UCSD-AML1 (cell line): ENCODE measurements at regions not wholly inside any gene's neighbourhood (a gene's known extent, or its start where the extent isn't known, plus 50 kb on each side); places are given as distances from the start of the nearest gene placed in this dataset.

Experiments
- DNase-seq: peaks from one replicate; lab custom pipeline; 2025; ENCODE audit not compliant: unreplicated experiment; lab: John Stamatoyannopoulos, UW

GRCh38 chr5:168155585-168155984 is 135.9 kb upstream of the WWC1 start:
- no peak for DNase-seq

DNA sequence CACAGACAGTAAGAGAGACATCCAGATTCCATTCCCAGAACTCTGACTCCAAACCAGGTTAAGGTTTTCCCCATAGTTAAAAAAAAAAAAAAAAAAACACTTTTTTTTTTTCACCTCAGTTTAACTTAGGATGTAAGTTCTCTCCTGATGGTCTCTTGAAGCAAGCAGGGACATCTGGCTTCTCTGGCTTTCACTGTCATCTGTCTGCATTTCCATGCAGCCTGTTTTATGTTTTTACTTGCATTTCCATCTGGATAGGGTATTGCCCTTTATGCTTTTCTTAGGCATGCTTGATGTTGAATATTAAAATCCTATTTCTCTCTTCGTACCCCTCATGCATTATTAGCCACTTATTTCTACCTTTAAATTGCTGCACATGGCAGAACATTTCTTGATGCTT is 135.3 kb upstream of the WWC1 start:
- no peak for DNase-seq

DNA sequence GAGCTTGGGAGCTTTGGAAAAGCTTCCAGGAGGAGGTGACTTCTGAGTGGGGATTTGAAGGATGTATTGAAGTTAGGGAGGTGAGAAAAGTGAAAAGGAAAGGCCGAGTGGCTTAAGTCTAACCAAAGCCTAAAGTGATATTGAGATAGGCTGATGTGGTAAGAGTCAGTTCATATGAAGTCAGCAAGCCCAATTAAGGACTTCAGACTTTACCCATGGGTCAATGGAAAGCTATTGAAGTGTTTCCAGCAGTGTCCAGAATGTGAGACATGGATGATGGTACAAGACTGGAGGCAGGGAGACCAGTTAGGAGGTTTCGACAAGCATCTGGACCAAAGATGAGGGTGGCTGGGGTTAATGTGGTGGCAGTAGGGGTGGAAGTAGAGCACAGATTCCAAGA is 134.3 kb upstream of the WWC1 start:
- DNase-seq: no peak

- DNase-seq: no peak
Observed at GRCh38 chr5:168159425-168159824, 132.0 kb upstream of the WWC1 start.

- no peak for DNase-seq
Observed at GRCh38 chr5:168162464-168162863, 129.0 kb upstream of the WWC1 start.

GRCh38 chr5:168163966-168164365 is 127.5 kb upstream of the WWC1 start:
- DNase-seq: no peak

DNA sequence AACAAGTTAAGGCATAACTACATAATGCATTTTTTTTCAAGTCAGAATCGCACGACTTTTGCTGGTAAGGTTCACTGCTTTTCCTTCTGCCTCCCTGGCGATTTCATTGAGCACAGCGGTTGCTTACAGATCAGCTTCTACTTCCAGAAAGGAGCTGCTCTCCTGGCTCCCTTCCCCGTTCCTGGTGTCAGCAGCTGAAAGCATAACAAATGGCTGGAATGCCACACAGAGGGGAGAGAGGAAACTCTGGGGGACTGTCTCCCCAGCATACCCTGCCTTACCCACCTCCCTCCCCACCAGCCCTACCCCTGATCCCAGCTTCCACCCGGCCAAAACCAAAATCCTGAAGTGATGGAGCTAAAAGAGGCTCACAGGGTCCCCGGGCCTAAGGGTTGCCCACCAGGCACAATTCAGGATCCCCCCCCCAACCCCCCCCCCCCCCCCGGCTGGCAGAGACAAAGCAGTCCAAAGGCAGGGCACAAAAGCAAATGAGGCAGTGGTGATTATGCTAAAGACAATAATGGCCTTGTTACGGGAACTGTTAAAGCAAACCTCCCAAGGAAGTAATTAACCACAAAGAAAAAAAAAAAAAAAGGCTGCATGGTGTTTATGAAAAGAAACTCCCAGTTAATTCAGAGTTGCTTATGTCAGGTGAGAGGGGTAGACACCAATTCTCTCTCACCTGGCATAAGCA is 126.1 kb upstream of the WWC1 start:
- DNase-seq: no peak

- no peak for DNase-seq
Observed at GRCh38 chr5:168165977-168166376, 125.5 kb upstream of the WWC1 start.

GRCh38 chr5:168167338-168167737 is 124.1 kb upstream of the WWC1 start:
- DNase-seq: no peak

GRCh38 chr5:168168978-168169698 is 122.3 kb upstream of the WWC1 start:
- no peak for DNase-seq

DNA sequence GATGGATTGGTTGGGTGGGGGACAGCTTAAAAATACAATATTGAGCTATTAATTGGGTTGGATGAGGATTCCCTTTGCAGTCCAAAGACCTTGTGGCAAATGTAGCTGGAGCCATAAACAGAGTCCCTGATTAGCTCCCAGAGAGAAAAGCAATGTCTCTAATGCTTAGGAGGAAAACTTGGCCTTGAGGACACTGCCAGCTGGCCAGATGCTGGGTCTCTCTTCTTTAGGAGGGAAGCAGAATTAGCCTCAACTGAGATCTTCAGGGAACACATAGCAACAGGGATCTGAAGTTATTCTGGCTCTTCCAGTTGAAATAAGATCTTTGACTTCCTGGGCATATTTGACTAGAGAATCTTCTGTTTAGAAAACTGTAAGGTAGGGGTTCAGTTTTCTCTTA is 121.7 kb upstream of the WWC1 start:
- no peak for DNase-seq

DNA sequence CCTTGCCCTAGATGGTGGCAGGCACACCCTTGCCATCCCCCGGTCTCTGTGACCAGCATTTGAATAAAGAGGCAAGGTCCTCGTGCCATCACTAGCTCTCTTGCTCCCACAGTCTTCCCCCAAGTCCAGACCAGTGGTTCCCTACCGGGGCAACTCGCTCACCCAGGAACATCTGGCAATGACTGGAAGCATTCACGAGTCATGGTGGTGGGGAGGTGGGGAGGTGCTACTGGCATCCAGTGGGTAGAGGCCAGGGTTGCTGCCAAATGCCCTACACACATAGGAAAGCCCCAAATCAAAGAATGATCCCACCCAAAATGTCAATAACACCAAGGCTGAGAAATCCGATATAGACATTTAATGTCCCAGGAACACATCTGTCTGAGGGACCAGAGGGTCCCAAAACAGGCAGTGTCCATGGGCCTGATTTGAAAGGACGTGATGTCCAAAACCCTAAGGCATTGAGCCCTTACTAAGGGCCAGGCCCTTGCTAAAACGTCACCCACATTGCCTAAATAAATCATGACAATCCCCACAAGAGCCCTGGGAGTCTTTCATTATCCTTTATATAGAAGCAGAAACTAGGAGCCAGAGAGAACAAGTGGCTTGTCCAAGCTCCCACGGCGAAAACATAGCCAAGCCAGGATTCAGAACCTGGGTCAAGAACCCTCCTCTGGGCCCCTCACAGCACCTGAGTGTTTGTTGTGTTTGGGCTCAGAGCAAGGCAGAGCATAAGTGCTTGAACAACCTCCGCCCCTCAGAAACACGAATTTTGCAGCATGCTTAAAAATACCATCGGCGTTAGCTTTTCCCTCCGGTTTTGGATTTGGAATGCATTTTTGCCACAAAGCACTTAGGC is 119.3 kb upstream of the WWC1 start:
- no peak for DNase-seq

DNA sequence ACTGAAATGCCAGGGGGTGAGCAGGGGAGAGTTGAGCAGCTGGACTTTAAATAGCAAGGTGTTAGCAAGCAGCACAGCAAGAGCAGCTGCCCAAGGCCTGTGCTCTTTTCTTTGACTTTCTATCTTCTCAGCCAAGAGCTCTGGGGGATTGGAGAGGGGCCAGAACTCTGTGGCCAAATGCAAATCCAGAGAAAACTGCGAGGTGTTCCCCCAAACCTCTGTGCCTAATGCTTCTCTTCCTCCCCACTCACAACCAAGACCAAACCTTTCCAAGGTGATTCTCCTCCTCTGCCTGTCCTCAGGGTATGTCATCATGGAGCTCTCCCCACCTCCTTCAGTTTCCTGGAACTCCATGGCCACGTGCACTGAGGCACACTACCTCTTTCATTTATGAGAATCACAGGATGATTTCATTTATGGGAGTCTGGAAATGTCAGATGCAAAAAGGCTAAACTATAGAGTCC is 118.7 kb upstream of the WWC1 start:
- no peak for DNase-seq

DNA sequence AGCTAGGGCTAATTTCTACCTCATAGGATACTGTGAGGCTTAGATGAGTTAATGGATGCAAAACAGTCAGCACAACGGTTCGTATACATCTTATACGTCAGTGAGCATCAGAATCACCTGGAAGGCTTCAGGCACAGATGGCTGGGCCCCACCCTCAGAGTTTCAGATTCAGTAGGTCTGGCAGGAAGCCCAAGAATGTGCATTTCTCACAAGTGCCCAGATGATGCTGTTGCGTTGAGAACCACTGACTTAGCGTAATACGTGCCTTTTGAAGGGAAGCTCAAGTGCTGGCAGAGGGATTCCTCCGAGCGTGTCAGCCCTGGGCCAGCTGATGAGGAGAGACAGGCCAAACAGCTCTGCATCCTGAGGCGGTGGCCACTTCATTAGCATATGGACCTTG is 117.1 kb upstream of the WWC1 start:
- DNase-seq: no peak

GRCh38 chr5:168176251-168176650 is 115.2 kb upstream of the WWC1 start:
- no peak for DNase-seq

DNA sequence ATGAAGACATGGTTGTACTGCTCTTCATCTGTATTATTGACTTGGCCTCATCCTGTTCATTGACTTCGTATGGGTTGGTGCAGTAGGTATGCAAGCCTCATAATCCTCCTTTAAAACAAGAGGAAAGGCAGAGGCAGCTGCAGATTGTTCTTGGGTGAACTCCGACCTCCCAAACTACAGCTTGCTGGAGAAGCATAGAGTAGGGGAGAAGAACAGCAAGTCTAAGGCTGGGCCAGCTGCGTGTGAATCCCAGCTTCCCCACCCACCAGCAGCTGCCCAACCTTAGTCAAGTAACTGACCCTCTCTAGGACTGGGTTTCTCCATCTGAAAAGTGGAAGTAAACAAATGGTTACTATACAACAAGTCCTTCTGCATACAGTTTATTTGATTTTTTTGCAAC is 114.5 kb upstream of the WWC1 start:
- DNase-seq: no peak

- no peak for DNase-seq
Observed at GRCh38 chr5:168177831-168178450, 113.5 kb upstream of the WWC1 start.

DNA sequence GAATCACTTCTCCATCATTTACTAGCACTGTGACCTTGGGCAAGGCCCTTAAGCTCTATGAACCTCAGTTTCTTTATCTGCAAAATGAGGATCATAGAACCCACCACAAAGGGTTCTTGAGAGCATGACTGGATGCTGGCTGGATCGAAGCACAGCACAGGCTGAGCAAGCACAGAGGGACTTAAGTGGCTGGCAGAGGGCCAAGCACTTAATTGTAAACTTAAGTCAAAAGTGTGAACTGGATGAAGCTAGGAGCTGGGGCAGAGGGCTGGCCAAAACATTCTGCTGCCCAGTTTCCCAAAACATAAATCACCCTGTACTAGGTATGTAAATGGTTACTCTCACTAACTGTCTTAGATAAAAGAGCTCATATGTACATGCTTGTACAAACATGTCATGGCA is 112.3 kb upstream of the WWC1 start:
- DNase-seq: no peak

- DNase-seq: no peak
Observed at GRCh38 chr5:168182269-168182668, 109.2 kb upstream of the WWC1 start.

DNA sequence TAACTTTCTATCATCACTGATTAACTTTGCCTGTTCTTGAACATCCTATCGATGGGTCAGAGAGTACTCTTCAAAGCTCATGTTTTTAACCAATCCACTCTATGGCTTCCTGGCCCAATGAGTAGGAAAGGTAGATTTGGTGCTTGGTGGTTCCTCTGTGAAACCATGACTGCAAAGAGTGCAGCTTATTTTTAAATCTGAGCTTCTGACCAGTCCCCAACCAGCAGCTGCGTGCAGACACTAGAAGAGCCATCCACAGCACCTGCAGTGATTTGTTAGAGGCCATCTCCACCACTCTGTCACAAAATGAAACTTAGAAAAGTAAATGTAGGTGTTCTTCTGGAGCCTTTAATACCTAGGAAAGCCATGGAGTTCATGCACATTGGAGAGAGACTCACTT is 107.3 kb upstream of the WWC1 start:
- DNase-seq: no peak

DNA sequence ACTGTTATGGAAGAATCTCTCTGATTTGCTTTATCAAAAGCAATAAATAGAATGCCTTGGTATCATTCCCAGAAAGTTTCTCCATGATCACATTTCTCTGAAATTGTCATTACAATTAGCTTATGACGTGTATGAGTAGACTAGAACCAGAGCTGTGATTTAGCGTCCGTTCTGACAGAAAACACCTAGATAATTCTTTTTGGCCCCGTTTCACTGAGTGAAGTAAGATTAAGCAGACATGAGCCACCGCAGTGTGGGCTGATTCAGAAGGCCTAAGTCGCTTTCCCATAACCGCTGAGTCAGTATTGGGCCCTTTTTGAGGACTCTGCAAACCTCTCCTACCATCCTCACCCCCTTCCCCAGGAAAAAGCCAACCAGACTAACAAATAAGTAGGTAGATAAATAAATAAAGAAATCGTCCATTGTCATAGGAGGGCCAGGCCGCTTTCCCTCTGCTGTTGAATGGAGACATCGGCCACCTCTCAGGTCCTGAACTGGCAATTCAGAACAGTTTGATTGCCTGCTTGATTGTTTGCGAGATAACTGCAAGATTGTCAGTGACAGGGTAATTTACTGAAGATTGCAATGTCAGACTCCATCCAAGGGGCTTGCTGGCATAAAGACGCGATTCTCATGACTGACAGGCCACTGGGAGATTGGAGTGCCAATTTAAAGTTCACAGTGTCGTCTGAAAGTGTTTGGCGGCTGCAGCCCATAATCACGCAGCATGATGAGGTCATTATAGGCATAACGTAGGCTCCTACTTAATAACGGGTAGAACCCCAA is 105.0 kb upstream of the WWC1 start:
- no peak for DNase-seq
